Smooth muscle cell (in vitro differentiated cells): ENCODE measurements at regions not wholly inside any gene's neighbourhood (a gene's known extent, or its start where the extent isn't known, plus 50 kb on each side); places are given as distances from the start of the nearest gene placed in this dataset.

Experiments
- DNase-seq: peaks from one replicate; lab custom pipeline; 2025; ENCODE audit not compliant: unreplicated experiment; lab: John Stamatoyannopoulos, UW
- H2AFZ ChIP-seq: fragments of 200-600 bp; sonication (generic); 2 replicates; pipeline ENCODE4 v1.6.0; 2016; ENCODE audit warnings: antibody characterized with exemption, low read depth, mild to moderate bottlenecking
- H3F3A ChIP-seq: fragments of 200-600 bp; sonication (generic); 2 replicates; pipeline ENCODE4 v1.6.0; 2017; ENCODE audit warnings: antibody characterized with exemption, low read depth
- H3K27ac ChIP-seq: fragments of 200-600 bp; sonication (generic); 2 replicates; pipeline ENCODE4 v1.5.1; 2016; ENCODE audit warnings: low read depth, mild to moderate bottlenecking
- H3K27me3 ChIP-seq: fragments of 200-600 bp; sonication (generic); 2 replicates; pipeline ENCODE4 v1.6.1; 2016; ENCODE audit warnings: low read depth, mild to moderate bottlenecking
- H3K36me3 ChIP-seq: fragments of 200-600 bp; sonication (generic); 2 replicates; pipeline ENCODE4 v1.5.1; 2016; ENCODE audit warnings: low read depth
- H3K4me1 ChIP-seq: fragments of 200-600 bp; sonication (generic); 2 replicates; pipeline ENCODE4 v1.5.1; 2016; ENCODE audit warnings: low read depth
- H3K4me2 ChIP-seq: fragments of 200-600 bp; sonication (generic); 2 replicates; pipeline ENCODE4 v1.6.0; 2016; ENCODE audit warnings: mild to moderate bottlenecking
- H3K4me3 ChIP-seq: fragments of 200-600 bp; sonication (generic); 2 replicates; pipeline ENCODE4 v1.5.1; 2016; ENCODE audit warnings: mild to moderate bottlenecking
- H3K79me2 ChIP-seq: fragments of 200-600 bp; sonication (generic); 2 replicates; pipeline ENCODE4 v1.6.0; 2016; ENCODE audit warnings: low read depth, mild to moderate bottlenecking
- H3K9ac ChIP-seq: fragments of 200-600 bp; sonication (generic); 2 replicates; pipeline ENCODE4 v1.6.0; 2016; ENCODE audit warnings: low read depth
- H3K9me3 ChIP-seq: fragments of 200-600 bp; sonication (generic); replicated peaks from 2 replicates; pipeline ENCODE4 v1.5.1; 2016; ENCODE audit warnings: low read depth
- H4K20me1 ChIP-seq: fragments of 200-600 bp; sonication (generic); 2 replicates; pipeline ENCODE4 v1.6.0; 2016; ENCODE audit warnings: low read depth
- CTCF ChIP-seq: fragments of 200-600 bp; sonication (generic); IDR thresholded peaks from 2 replicates; pipeline ENCODE4 v1.5.1; 2017; ENCODE audit warnings: borderline replicate concordance, mild to moderate bottlenecking, antibody characterized with exemption; ENCODE audit not compliant: insufficient read depth, poor library complexity, severe bottlenecking
- WGBS: methylation state at CpG from one replicate; pipeline ENCODE4 v1.1.7; 2016; ENCODE audit warnings: low lambda C conversion rate; 5-methylcytosine and 5-hydroxymethylcytosine counted together

- H3K4me3 ChIP-seq, result no peak overlapping the region
- DNase-seq, result peak; percentile 1
- H3K27me3 ChIP-seq, result no peaks in the 10 kb centered on the region
Measured at GRCh38 chr5:10056228-10056760, 193.4 kb downstream of the ATPSCKMT start.

GRCh38 chr5:10049858-10050455 lies 199.7 kb downstream of the ATPSCKMT start:
- Histone ChIP-seq H3K4me3 (no peak overlapping the region), H3K27me3 (no peaks in the 10 kb centered on the region), H3K9me3 (no peaks in the 10 kb centered on the region), H3K27ac (no peak overlapping the region), H4K20me1 (no peaks in the 10 kb centered on the region), H3K36me3 (no peaks in the 10 kb centered on the region), H3F3A (no peaks in the 10 kb centered on the region), H3K79me2 (no peaks in the 10 kb centered on the region), H3K4me2 (no peak overlapping the region), H3K9ac (no peak overlapping the region), H3K4me1 (no peaks in the 10 kb centered on the region), H2AFZ (no peak overlapping the region)
- TF ChIP-seq CTCF, result no peak
- 100% methylated on average over 1 of the region's 1 CpG for WGBS
- DNase-seq, result no peak

More at GRCh38 chr5:10056228-10056760, 193.4 kb downstream of the ATPSCKMT start:
- peak overlapping the region; percentile 64 for H3K4me2 ChIP-seq
- no peaks in the 10 kb centered on the region for H3K9me3 ChIP-seq
- H3K27ac ChIP-seq, result peak overlapping the region; percentile 59
- no peaks in the 10 kb centered on the region for H3K36me3 ChIP-seq
- H3K9ac ChIP-seq, result peak overlapping the region; percentile 0
- 34% methylated on average over 7 of the region's 7 CpGs for WGBS
- no peak overlapping the region for H2AFZ ChIP-seq
- H3K79me2 ChIP-seq, result no peaks in the 10 kb centered on the region
- TF ChIP-seq CTCF, result no peak
- H4K20me1 ChIP-seq, result no peaks in the 10 kb centered on the region
- H3F3A ChIP-seq, result peaks cover 12% of the 10 kb centered on the region
- H3K4me1 ChIP-seq, result no peaks in the 10 kb centered on the region

GRCh38 chr5:10046676-10047075 lies 203.0 kb downstream of the ATPSCKMT start:
- Histone ChIP-seq H3K36me3 (no peaks in the 10 kb centered on the region), H3K4me1 (no peaks in the 10 kb centered on the region), H3K4me3 (no peak overlapping the region), H3K79me2 (no peaks in the 10 kb centered on the region), H3K27ac (no peak overlapping the region), H3K9ac (no peak overlapping the region), H4K20me1 (no peaks in the 10 kb centered on the region), H3K4me2 (no peak overlapping the region), H3K27me3 (no peaks in the 10 kb centered on the region), H3K9me3 (no peaks in the 10 kb centered on the region), H2AFZ (no peak overlapping the region), H3F3A (no peaks in the 10 kb centered on the region)
- DNase-seq, result no peak
- no peak for TF ChIP-seq CTCF
- WGBS, result 79% methylated on average over 7 of the region's 7 CpGs

GRCh38 chr5:10045376-10045775 lies 204.3 kb downstream of the ATPSCKMT start:
- no peaks in the 10 kb centered on the region for H3K27me3 ChIP-seq
- H3K4me1 ChIP-seq, result no peaks in the 10 kb centered on the region
- no peaks in the 10 kb centered on the region for H3F3A ChIP-seq
- H3K9ac ChIP-seq, result no peak overlapping the region
- no peaks in the 10 kb centered on the region for H3K36me3 ChIP-seq
- no peaks in the 10 kb centered on the region for H3K79me2 ChIP-seq
- H2AFZ ChIP-seq, result no peak overlapping the region
- no peak overlapping the region for H3K4me2 ChIP-seq
- H3K27ac ChIP-seq, result no peak overlapping the region
- no peak for TF ChIP-seq CTCF
- no peak overlapping the region for H3K4me3 ChIP-seq
- no peaks in the 10 kb centered on the region for H4K20me1 ChIP-seq
- 90% methylated on average over 6 of the region's 6 CpGs for WGBS
- no peaks in the 10 kb centered on the region for H3K9me3 ChIP-seq
- no peak for DNase-seq
